ENCODE measurements at regions not wholly inside any gene's neighbourhood (a gene's known extent, or its start where the extent isn't known, plus 50 kb on each side); places are given as distances from the start of the nearest gene placed in this dataset.

- no peak for TF ChIP-seq POLR2A (IDR thresholded peaks at IDR 0.05; ENCODE audit: low read depth)
- TF ChIP-seq CTCF (IDR thresholded peaks at IDR 0.05): no peak
These were observed 113.2 kb upstream of the IQSEC1 start for GRCh38 chr3:13186435-13186815.
